ENCODE measurements at regions not wholly inside any gene's neighbourhood (a gene's known extent, or its start where the extent isn't known, plus 50 kb on each side); places are given as distances from the start of the nearest gene placed in this dataset.
A peak's percentile ranks its signal among the peaks of the same experiment; 100 is the strongest.

GRCh38 chr13:90947976-90948375, 399.5 kb upstream of the MIR17HG start:
- TF ChIP-seq, protein P1, sequence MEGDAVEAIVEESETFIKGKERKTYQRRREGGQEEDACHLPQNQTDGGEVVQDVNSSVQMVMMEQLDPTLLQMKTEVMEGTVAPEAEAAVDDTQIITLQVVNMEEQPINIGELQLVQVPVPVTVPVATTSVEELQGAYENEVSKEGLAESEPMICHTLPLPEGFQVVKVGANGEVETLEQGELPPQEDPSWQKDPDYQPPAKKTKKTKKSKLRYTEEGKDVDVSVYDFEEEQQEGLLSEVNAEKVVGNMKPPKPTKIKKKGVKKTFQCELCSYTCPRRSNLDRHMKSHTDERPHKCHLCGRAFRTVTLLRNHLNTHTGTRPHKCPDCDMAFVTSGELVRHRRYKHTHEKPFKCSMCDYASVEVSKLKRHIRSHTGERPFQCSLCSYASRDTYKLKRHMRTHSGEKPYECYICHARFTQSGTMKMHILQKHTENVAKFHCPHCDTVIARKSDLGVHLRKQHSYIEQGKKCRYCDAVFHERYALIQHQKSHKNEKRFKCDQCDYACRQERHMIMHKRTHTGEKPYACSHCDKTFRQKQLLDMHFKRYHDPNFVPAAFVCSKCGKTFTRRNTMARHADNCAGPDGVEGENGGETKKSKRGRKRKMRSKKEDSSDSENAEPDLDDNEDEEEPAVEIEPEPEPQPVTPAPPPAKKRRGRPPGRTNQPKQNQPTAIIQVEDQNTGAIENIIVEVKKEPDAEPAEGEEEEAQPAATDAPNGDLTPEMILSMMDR (IDR thresholded peaks at IDR 0.05; ENCODE audit: insufficient read depth, missing control alignments) = no peak
- no peak for FAIRE-seq
- DNase-seq (ENCODE audit: insufficient read length, low spot score) = no peak

- DNase-seq (ENCODE audit: insufficient read length, low spot score) (no peak), FAIRE-seq (peak; percentile 84)
- TF ChIP-seq, protein P1 (IDR thresholded peaks at IDR 0.05; ENCODE audit: insufficient read depth, missing control alignments) = no peak
Observed at GRCh38 chr13:90950160-90950559, 397.3 kb upstream of the MIR17HG start.

GRCh38 chr13:90951663-90952062, 395.8 kb upstream of the MIR17HG start:
- no peak for DNase-seq (ENCODE audit: insufficient read length, low spot score)
- TF ChIP-seq, protein P1 (IDR thresholded peaks at IDR 0.05; ENCODE audit: insufficient read depth, missing control alignments) = no peak
- FAIRE-seq = no peak

GRCh38 chr13:90952326-90952725, 395.2 kb upstream of the MIR17HG start:
- FAIRE-seq (no peak), DNase-seq (ENCODE audit: insufficient read length, low spot score) (no peak)
- TF ChIP-seq, protein P1 (IDR thresholded peaks at IDR 0.05; ENCODE audit: insufficient read depth, missing control alignments) = no peak

GRCh38 chr13:90954605-90955195, 392.8 kb upstream of the MIR17HG start:
- FAIRE-seq = no peak

GRCh38 chr13:90956031-90956430, 391.5 kb upstream of the MIR17HG start:
- TF ChIP-seq, protein P1 (IDR thresholded peaks at IDR 0.05; ENCODE audit: insufficient read depth, missing control alignments) = no peak
- FAIRE-seq (no peak), DNase-seq (ENCODE audit: insufficient read length, low spot score) (no peak)

More at GRCh38 chr13:90954605-90955195, 392.8 kb upstream of the MIR17HG start:
- TF ChIP-seq, protein P1 (IDR thresholded peaks at IDR 0.05; ENCODE audit: insufficient read depth, missing control alignments) = no peak
- DNase-seq (ENCODE audit: insufficient read length, low spot score) = no peak

DNA sequence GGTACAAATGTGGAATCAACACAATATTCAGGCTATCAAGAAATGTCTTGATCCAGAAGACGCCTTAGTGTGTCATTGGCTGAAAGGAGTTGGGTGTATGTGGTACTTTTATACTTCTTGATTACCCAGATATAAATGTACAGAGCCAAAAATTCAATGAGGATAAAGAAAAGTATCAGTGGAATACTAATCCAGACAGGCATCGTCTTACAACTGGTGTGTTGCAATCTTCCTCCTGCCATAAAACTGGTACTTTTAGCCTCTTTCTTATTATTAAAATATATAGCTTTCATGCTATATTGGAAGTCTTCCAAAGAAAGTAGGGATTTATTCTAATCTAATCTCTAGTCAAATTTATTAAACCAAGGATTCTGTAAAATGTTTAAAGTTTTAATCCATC, 388.6 kb upstream of the MIR17HG start:
- DNase-seq (ENCODE audit: insufficient read length, low spot score) (no peak), FAIRE-seq (no peak)
- TF ChIP-seq, protein P1 (IDR thresholded peaks at IDR 0.05; ENCODE audit: insufficient read depth, missing control alignments) = no peak
